HG03378 (cell line): ENCODE measurements at regions not wholly inside any gene's neighbourhood (a gene's known extent, or its start where the extent isn't known, plus 50 kb on each side); places are given as distances from the start of the nearest gene placed in this dataset.
"Not testable (repeated sequence)": the region's sequence is repeated elsewhere in the genome, so short reads cannot be mapped to it uniquely, and the experiment has no call there.

Experiments
- ATAC-seq: cut with Tn5 transposase; IDR thresholded peaks from one replicate; pipeline ENCODE4 v1.9.1; 2021; ENCODE audit warnings: mild to moderate bottlenecking, moderate library complexity; ENCODE audit not compliant: unreplicated experiment

DNA sequence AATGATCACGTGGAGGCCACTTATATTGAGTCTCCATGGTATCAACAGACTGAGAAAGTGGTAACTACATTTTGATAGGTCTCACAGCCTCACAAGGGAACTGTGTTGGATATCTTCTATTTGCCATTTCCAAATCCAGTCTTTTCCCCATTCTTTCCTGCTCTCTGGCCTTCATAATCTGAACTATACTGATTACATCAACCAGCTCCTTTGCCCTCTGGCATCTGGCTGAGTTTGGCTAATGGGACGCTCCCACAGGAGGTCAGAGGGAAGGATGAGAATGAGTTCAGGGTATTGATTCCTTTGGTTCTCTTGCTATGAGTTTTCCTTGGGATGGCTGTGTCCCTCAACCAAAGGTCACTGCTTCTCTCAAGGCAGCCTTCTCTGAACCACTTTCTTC lies 152.6 kb downstream of the RTL9 start:
- ATAC-seq, result no peak

DNA sequence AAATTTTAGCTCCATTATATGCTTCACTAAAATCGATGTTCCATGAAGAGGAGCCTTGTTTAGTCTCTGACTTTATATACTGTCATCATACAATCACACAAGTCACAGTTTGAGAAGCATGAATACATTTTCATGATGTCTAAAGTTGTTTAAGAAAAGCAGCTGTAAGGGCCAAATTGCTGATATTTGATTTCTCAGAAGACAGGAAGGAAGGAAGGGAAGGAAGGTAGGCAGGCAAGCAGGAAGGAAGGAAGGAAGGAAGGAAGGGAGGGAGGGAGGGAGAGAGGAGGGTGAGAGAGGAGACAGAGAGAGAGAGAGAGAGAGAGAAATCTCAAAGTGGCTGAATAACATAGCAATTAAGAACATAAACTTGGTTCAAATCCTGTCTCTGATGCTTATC lies 153.7 kb downstream of the RTL9 start:
- no peak for ATAC-seq

DNA sequence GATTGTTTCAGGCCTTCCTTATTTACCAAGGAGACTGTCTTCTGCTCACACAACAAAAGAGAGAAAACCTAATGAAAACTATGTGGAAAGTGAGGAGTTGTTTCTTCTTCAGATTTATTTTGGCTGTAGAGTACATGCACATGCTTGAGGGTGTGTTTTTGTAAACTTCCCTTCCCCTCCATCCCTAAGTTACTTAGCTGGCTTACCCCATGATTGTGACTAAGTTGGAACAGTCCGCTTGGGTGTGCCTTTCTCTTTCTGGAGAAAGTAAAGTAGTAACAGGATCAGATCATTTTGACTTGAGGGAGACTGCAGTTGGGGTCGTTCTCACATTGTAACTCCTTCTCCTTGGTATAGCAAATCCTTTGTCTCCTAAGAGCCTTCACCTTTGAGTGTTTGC lies 155.9 kb downstream of the RTL9 start:
- no peak for ATAC-seq

DNA sequence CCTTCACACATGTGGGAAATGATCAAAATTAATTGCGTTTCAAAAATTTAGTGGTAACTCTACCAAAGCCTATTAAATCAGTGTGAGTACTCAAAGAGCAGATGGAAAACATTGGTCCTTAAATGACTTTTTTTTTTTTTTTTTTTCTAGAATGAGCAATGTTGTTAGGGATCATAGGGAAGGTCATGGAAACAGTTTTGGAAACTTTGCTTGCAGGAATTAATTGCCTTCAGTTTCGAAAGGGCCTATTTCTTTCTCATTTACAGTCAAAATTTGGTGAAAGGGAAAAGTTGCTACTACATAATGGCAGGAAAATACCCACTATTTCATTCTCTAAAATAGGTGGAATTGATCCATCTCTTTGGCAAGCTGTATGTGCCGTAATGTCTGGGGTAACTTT lies 160.9 kb downstream of the RTL9 start:
- no peak for ATAC-seq

DNA sequence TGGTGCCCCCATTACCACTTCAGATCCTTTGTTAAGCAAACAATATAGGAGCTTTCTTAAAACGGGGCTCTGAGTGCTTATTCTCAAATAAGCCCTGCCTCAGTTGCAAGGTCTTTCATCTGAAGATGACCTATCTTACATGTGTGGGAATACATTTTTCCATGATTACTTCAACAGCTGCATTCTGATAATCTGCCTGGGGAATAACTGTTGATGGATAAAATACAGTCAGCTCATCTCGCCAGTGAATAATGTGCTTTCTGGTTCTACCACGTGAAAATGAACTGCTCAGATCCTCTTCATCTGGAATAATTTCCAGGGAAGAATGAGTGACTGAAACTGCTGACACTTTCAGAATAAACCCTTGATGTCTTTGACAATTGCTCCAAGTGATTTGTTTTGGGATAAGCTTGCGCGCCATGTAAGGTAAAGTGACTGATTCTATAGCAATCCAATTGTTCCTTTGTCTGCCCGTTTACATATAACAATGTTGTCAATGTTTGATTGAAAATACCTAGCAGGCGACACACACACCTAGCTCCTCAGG lies 161.3 kb downstream of the RTL9 start:
- no peak for ATAC-seq

DNA sequence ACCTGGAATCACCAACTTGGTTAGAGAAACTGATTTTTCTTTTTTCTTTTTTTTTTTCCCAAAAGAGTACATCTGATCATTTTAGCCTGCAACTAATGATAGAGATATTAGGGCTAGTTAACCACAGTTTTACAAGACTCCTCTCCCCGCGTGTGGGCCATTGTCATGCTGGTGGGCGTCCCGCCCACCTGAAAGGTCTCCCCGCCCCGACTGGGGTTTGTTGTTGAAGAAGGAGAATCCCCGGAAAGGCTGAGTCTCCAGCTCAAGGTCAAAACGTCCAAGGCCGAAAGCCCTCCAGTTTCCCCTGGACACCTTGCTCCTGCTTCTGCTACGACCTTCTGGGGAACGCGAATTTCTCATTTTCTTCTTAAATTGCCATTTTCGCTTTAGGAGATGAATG lies 162.0 kb downstream of the RTL9 start:
- not testable (repeated sequence) for ATAC-seq

GRCh38 chrX:110531873-110532580 lies 173.4 kb downstream of the RTL9 start:
- ATAC-seq, result no peak

- ATAC-seq, result no peak
These were observed 173.9 kb downstream of the RTL9 start for GRCh38 chrX:110532581-110532931.

- no peak for ATAC-seq
These were observed 178.2 kb downstream of the RTL9 start for GRCh38 chrX:110536816-110537215.

DNA sequence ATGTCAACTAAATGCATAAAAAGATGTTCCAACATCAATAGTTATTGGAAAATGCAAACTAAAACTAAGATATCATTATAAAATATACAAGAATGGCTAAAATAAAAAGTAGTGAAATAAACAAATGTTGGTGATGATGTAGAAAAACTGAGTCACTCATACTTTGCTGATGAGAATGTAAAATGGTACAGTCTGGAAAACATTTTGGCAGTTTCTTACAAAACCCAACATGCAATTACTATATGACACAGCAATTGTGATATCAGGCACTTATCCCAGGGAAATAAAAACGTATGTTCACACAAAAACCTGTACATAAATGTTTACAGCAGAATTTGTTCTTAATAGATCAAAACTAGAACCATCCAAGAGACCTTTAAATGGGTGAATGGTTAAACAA lies 182.6 kb downstream of the RTL9 start:
- ATAC-seq, result no peak

DNA sequence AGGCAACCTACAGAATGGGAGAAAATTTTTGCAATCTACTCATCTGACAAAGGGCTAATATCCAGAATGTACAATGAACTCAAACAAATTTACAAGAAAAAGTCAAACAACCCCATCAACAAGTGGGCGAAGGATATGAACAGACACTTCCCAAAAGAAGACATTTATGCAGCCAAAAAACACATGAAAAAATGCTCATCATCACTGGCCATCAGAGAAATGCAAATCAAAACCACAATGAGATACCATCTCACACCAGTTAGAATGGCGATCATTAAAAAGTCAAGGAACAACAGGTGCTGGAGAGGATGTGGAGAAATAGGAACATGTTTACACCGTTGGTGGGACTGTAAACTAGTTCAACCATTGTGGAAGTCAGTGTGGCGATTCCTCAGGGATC lies 192.2 kb downstream of the RTL9 start:
- ATAC-seq, result not testable (repeated sequence)

GRCh38 chrX:110557864-110558263 lies 199.2 kb downstream of the RTL9 start:
- ATAC-seq, result no peak

- ATAC-seq, result no peak
These were observed 199.8 kb downstream of the RTL9 start for GRCh38 chrX:110558406-110558805.

- ATAC-seq, result no peak
These were observed 202.4 kb downstream of the RTL9 start for GRCh38 chrX:110561034-110561433.

DNA sequence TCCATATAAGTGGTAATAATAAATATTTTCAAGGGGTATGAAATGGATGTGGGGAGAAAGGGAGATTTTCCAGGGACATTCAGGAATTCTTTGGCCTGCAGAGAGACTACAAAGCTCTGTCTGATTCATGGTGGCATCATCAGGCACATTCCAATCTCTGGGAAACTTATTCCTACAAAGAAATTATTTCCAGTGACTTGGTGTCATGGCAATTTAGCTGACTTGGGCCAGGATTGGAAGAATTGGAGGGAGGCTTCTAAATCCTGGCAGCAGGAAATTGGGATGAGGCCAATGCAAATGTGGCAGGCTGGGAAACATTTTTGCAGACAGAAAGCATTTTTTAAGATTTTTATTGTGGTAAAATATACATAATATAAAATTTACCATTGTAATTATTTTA lies 204.6 kb downstream of the RTL9 start:
- no peak for ATAC-seq

- no peak for ATAC-seq
These were observed 209.8 kb downstream of the RTL9 start for GRCh38 chrX:110568441-110568840.

- ATAC-seq, result no peak
These were observed 210.9 kb downstream of the RTL9 start for GRCh38 chrX:110569506-110569905.

- ATAC-seq, result no peak
These were observed 217.3 kb downstream of the CHRDL1 start for GRCh38 chrX:110578270-110578669.

DNA sequence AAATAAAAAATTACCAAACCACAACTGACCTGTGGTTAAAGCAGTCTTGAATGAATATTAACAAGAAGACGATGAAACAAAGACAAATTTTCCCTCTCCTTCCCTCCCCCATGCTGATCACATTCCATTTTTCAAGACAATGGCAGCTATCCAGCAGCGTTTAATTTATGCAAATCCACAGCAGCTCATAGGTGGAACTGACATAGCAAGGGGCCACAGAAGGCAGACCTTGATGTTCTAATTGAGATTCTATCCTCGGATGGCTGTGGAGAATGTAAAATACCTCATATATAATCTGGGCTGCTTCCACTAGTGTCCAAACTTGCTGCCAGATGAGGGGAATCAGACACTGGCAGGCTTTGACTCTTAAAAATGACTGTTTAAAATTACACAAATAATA lies 211.5 kb downstream of the CHRDL1 start:
- ATAC-seq, result no peak

- ATAC-seq, result no peak
These were observed 207.5 kb downstream of the CHRDL1 start for GRCh38 chrX:110588164-110588563.

DNA sequence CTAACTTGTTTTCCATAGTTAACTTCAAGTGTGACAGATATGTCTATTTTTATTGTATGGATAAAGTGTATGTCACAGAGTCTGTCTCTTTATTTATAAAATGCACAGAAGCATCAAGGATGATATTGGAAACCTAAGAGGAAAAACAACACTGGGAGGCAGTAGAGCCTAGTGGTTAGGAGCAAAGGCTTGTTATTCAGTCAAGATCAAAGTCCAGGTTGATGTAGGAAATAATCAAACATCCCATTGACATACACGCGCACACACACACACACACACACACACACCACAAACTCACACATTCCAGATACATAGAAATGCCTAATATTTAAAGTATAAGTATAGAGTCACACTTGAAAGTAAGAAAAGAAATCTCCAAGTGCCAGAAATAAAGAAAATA lies 206.8 kb downstream of the CHRDL1 start:
- ATAC-seq, result no peak

GRCh38 chrX:110600745-110601310 lies 194.8 kb downstream of the CHRDL1 start:
- ATAC-seq, result no peak

DNA sequence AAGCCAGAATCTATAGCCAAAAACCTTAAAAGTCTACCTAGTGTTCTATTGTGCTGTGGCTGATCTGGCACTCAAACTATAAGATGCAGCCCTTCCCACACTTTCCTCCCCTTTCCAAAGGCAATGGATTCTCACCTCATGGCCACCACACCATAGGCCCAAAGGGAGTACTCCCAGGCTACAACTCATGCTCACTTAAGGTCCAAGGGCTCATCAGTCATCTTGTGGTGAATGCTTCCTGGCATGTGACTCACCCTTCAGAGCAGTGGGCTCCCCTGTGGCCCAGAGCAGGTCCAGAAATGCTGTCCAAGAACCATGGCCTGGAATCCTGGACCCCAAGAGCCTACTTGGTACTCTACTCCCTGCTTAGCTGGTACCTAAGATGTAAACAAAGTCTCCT lies 181.0 kb downstream of the CHRDL1 start:
- ATAC-seq, result no peak
